Neural cell (in vitro differentiated cells): ENCODE measurements at regions not wholly inside any gene's neighbourhood (a gene's known extent, or its start where the extent isn't known, plus 50 kb on each side); places are given as distances from the start of the nearest gene placed in this dataset.

Experiments
- H2AFZ ChIP-seq: fragments of 200-600, 300-800 bp; sonication (generic), shearing (Covaris generic); 2 replicates; pipeline ENCODE4 v1.6.0; 2014; ENCODE audit warnings: low read depth, mild to moderate bottlenecking, antibody characterized with exemption, low read length, moderate library complexity
- H3F3A ChIP-seq: fragments of 200-600 bp; shearing (Covaris generic); 2 replicates; pipeline ENCODE4 v1.6.1; 2016; ENCODE audit warnings: mild to moderate bottlenecking, moderate library complexity, mixed read lengths, antibody characterized with exemption, low read length; ENCODE audit not compliant: insufficient read depth, poor library complexity, severe bottlenecking
- H3K27ac ChIP-seq: fragments of 200-600, 300-800 bp; sonication (generic), shearing (Covaris generic); 2 replicates; pipeline ENCODE4 v1.5.1; 2014; ENCODE audit warnings: mild to moderate bottlenecking, low read length, moderate library complexity
- H3K27me3 ChIP-seq: fragments of 300-800, 200-600 bp; sonication (generic), shearing (Covaris generic); 2 replicates; pipeline ENCODE4 v1.6.0; 2014; ENCODE audit warnings: mild to moderate bottlenecking, low read depth, low read length, moderate library complexity; ENCODE audit not compliant: insufficient read depth
- H3K36me3 ChIP-seq: fragments of 300-800, 200-600 bp; sonication (generic), shearing (Covaris generic); 2 replicates; pipeline ENCODE4 v1.5.1; 2014; ENCODE audit warnings: mild to moderate bottlenecking, antibody characterized with exemption, low read length, moderate library complexity; ENCODE audit not compliant: insufficient read depth
- H3K4me2 ChIP-seq: fragments of 300-800, 200-600 bp; sonication (generic), shearing (Covaris generic); 2 replicates; pipeline ENCODE4 v1.6.0; 2014; ENCODE audit warnings: mild to moderate bottlenecking, low read length
- H3K4me3 ChIP-seq: fragments of 300-800, 200-600 bp; sonication (generic), shearing (Covaris generic); 2 replicates; pipeline ENCODE4 v1.5.1; 2014; ENCODE audit warnings: mild to moderate bottlenecking, low read length, moderate library complexity
- H3K79me2 ChIP-seq: fragments of 200-600 bp; shearing (Covaris generic); replicated peaks from 2 replicates; pipeline ENCODE4 v1.6.0; 2014; ENCODE audit warnings: mild to moderate bottlenecking, low read length, moderate library complexity; ENCODE audit not compliant: insufficient read depth
- H3K9ac ChIP-seq: fragments of 300-800, 200-600 bp; sonication (generic), shearing (Covaris generic); 2 replicates; pipeline ENCODE4 v1.6.1; 2016; ENCODE audit warnings: mild to moderate bottlenecking, low read length, mixed read lengths
- H3K9me2 ChIP-seq: fragments of 200-600 bp; shearing (Covaris generic); 2 replicates; pipeline ENCODE4 v1.6.1; 2016; ENCODE audit warnings: mild to moderate bottlenecking, low read length, mixed read lengths; ENCODE audit not compliant: insufficient read depth
- H3K9me3 ChIP-seq: fragments of 200-600, 300-800 bp; sonication (generic), shearing (Covaris generic); 2 replicates; pipeline ENCODE4 v1.6.1; 2016; ENCODE audit warnings: mild to moderate bottlenecking, mixed run types, low read length, moderate library complexity, mixed read lengths
- H4K20me1 ChIP-seq: fragments of 200-600 bp; shearing (Covaris generic); 2 replicates; pipeline ENCODE4 v1.6.1; 2016; ENCODE audit warnings: mild to moderate bottlenecking, mixed run types; ENCODE audit not compliant: insufficient read depth
- EP300 ChIP-seq: fragments of 450-650 bp; conservative IDR thresholded peaks from 2 replicates; pipeline ENCODE4 v1.6.1; 2014; ENCODE audit warnings: antibody characterized with exemption, mild to moderate bottlenecking, moderate library complexity; ENCODE audit not compliant: poor library complexity, severe bottlenecking
- EZH2 ChIP-seq: fragments of 200-600, 300-800 bp; shearing (Covaris generic), sonication (generic); IDR thresholded peaks from 2 replicates; pipeline ENCODE4 v1.6.1; 2014; ENCODE audit warnings: antibody characterized with exemption, low read length, borderline replicate concordance, mild to moderate bottlenecking; ENCODE audit not compliant: insufficient read depth, poor library complexity, severe bottlenecking
- MXI1 ChIP-seq: fragments of 450-650 bp; conservative IDR thresholded peaks from 2 replicates; pipeline ENCODE4 v1.6.1; 2014; ENCODE audit warnings: antibody characterized with exemption, mild to moderate bottlenecking; ENCODE audit not compliant: poor library complexity, severe bottlenecking
- POLR2AphosphoS5 ChIP-seq: IDR thresholded peaks from 2 replicates; pipeline ENCODE4 v1.6.1; 2012
- RAD21 ChIP-seq: fragments of 450-650 bp; conservative IDR thresholded peaks from 2 replicates; pipeline ENCODE4 v1.6.1; 2014; ENCODE audit warnings: antibody characterized with exemption, mild to moderate bottlenecking, moderate library complexity
- REST ChIP-seq: IDR thresholded peaks from 2 replicates; pipeline ENCODE4 v1.6.1; 2012; ENCODE audit warnings: borderline replicate concordance
- SMC3 ChIP-seq: fragments of 450-650 bp; conservative IDR thresholded peaks from 2 replicates; pipeline ENCODE4 v1.6.1; 2014; ENCODE audit warnings: antibody characterized with exemption, mild to moderate bottlenecking, moderate library complexity; ENCODE audit not compliant: poor library complexity
- TAF1 ChIP-seq: IDR thresholded peaks from 2 replicates; pipeline ENCODE4 v1.6.1; 2012; ENCODE audit warnings: low read depth
- TF ChIP-seq, protein P1 (sequence below): fragments of 450-650 bp; IDR thresholded peaks from 2 replicates; pipeline ENCODE4 v1.5.1; 2014; ENCODE audit warnings: antibody characterized with exemption, mild to moderate bottlenecking, moderate library complexity; ENCODE audit not compliant: poor library complexity, severe bottlenecking

GRCh38 chr5:27474395-27474794 lies 436.0 kb upstream of the CDH9 start:
- no peaks in the 10 kb centered on the region for H3K9me3 ChIP-seq
- no peaks in the 10 kb centered on the region for H3F3A ChIP-seq
- no peak overlapping the region for H3K27ac ChIP-seq
- TF ChIP-seq EZH2 (no peak), RAD21 (no peak), POLR2AphosphoS5 (no peak), REST (no peak), EP300 (no peak), SMC3 (no peak), MXI1 (no peak)
- peaks cover 5% of the 10 kb centered on the region for H3K79me2 ChIP-seq
- H3K27me3 ChIP-seq = no peaks in the 10 kb centered on the region
- H3K9ac ChIP-seq = no peak overlapping the region
- no peak overlapping the region for H3K4me3 ChIP-seq
- no peaks in the 10 kb centered on the region for H3K9me2 ChIP-seq
- H3K36me3 ChIP-seq = no peaks in the 10 kb centered on the region
- H2AFZ ChIP-seq = no peak overlapping the region
- no peak overlapping the region for H3K4me2 ChIP-seq
- no peaks in the 10 kb centered on the region for H4K20me1 ChIP-seq

- no peak overlapping the region for H3K27ac ChIP-seq
- no peaks in the 10 kb centered on the region for H3K27me3 ChIP-seq
- TF ChIP-seq EZH2 (no peak), SMC3 (no peak), RAD21 (no peak), TAF1 (no peak), EP300 (no peak), POLR2AphosphoS5 (no peak), MXI1 (no peak), REST (no peak)
- TF ChIP-seq, protein P1, sequence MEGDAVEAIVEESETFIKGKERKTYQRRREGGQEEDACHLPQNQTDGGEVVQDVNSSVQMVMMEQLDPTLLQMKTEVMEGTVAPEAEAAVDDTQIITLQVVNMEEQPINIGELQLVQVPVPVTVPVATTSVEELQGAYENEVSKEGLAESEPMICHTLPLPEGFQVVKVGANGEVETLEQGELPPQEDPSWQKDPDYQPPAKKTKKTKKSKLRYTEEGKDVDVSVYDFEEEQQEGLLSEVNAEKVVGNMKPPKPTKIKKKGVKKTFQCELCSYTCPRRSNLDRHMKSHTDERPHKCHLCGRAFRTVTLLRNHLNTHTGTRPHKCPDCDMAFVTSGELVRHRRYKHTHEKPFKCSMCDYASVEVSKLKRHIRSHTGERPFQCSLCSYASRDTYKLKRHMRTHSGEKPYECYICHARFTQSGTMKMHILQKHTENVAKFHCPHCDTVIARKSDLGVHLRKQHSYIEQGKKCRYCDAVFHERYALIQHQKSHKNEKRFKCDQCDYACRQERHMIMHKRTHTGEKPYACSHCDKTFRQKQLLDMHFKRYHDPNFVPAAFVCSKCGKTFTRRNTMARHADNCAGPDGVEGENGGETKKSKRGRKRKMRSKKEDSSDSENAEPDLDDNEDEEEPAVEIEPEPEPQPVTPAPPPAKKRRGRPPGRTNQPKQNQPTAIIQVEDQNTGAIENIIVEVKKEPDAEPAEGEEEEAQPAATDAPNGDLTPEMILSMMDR = no peak
- H3K9me3 ChIP-seq = no peaks in the 10 kb centered on the region
- peaks cover 5% of the 10 kb centered on the region for H3K79me2 ChIP-seq
- no peak overlapping the region for H3K4me2 ChIP-seq
- H3K4me3 ChIP-seq = no peak overlapping the region
- no peaks in the 10 kb centered on the region for H3F3A ChIP-seq
- no peaks in the 10 kb centered on the region for H3K9me2 ChIP-seq
- no peaks in the 10 kb centered on the region for H3K36me3 ChIP-seq
- no peak overlapping the region for H3K9ac ChIP-seq
- H4K20me1 ChIP-seq = no peaks in the 10 kb centered on the region
- H2AFZ ChIP-seq = no peak overlapping the region
These were observed 435.6 kb upstream of the CDH9 start for GRCh38 chr5:27474047-27474309.
